ENCODE measurements at regions not wholly inside any gene's neighbourhood (a gene's known extent, or its start where the extent isn't known, plus 50 kb on each side); places are given as distances from the start of the nearest gene placed in this dataset.

GRCh38 chr2:8517850-8518498, 163.9 kb upstream of the ID2 start:
- DNase-seq (ENCODE audit: low read depth in 2 of 2, low spot score in 1 of 2) = no peak

DNA sequence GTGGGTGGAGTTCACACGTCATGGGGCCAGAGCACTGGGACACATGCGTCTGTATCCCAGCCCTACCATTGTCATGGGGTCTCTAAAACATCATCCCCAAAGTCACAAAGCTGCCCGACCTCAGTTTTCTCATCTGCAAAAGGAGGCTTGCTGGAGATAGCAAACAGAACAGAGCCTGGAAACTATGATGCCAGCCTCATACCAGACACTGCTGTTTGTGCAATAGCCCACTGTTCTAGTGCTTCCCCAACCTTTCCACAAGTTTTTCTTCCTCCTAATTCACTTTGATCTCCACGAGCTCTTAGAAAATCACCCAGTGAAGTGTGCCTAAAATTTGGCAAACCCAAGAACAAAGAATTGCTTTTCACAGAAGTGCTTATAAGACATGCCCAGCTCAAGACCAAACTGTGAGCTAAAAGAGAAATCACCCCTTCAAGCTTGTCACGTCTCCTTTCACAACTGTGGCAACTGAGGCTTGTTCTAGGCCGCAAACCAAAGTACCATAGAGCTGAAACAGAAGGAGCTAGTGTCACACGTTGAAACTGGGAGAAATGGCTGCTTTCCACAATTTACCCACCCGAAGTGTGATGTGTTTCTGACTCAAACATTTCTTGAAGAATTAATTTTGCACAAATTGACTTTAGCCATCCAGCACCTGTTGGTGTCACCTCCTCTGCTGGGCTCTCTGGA, 162.7 kb upstream of the ID2 start:
- no peak for DNase-seq (ENCODE audit: low read depth in 2 of 2, low spot score in 1 of 2)

GRCh38 chr2:8520791-8521344, 161.0 kb upstream of the ID2 start:
- DNase-seq (ENCODE audit: low read depth in 2 of 2, low spot score in 1 of 2) = no peak

DNA sequence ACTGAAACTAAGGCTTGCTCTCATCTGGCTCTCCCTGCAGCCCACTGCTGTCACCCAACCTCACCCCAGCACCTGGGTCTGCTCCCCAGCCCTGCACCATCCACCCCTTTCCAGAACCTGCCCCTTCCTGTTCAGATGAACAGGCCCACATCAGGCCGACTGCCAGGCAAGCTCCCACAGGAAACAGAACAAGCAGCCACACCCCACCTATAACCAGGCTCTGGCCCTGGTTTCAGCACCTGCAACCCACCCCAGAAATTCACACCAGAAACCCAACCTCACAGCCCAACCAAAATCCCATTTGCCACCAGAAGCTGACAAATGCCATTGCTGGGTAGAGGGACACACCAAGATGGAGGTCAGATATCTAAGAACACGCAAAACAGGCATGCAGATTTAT, 159.2 kb upstream of the ID2 start:
- DNase-seq (ENCODE audit: low read depth in 2 of 2, low spot score in 1 of 2) = no peak

GRCh38 chr2:8524388-8524787, 157.5 kb upstream of the ID2 start:
- DNase-seq (ENCODE audit: low read depth in 2 of 2, low spot score in 1 of 2) = no peak

- DNase-seq (ENCODE audit: low read depth in 2 of 2, low spot score in 1 of 2) = no peak
Measured at GRCh38 chr2:8524823-8525222, 157.0 kb upstream of the ID2 start.

DNA sequence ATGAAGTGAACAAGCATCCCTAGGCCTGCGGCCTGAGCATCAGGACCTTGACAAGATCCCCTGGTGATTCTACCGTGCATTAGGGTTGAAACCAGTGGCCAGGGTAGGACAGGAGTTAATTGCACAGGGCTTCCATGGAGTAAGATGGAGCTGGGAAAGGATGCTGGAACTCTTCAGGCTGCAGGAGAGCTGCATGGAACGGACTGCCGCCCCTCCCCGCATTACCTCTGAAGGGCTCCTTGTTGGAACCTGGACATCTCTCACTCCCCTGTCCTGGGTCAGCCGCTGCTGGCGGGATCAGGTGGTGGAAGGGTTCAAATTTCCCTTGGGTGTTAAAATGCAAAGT, 156.6 kb upstream of the ID2 start:
- DNase-seq (ENCODE audit: low read depth in 2 of 2, low spot score in 1 of 2) = no peak

- no peak for DNase-seq (ENCODE audit: low read depth in 2 of 2, low spot score in 1 of 2)
Measured at GRCh38 chr2:8525582-8526402, 156.1 kb upstream of the ID2 start.

GRCh38 chr2:8526403-8526696, 155.5 kb upstream of the ID2 start:
- DNase-seq (ENCODE audit: low read depth in 2 of 2, low spot score in 1 of 2) = no peak

- no peak for DNase-seq (ENCODE audit: low read depth in 2 of 2, low spot score in 1 of 2)
Measured at GRCh38 chr2:8527031-8527430, 154.8 kb upstream of the ID2 start.

DNA sequence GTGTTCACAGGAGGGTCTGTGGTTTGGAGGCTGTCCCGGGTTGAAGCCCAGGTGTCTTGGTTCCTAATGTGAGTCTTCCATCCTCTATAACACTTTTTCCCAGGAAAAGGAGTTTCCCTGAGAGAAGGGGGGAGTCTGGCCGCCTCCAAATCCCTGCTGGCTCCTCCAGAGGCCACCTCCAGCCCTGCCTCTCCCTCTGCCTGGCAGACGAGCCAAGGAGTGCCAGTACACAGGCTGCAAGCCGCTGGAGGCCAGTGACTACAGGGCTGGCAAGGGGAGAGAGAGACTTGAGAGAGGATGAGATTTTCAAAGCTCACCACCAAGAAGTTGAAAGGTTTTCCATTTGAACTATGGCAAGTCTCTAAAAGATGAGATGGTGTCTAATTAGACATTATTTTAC, 154.2 kb upstream of the ID2 start:
- DNase-seq (ENCODE audit: low read depth in 2 of 2, low spot score in 1 of 2) = no peak

DNA sequence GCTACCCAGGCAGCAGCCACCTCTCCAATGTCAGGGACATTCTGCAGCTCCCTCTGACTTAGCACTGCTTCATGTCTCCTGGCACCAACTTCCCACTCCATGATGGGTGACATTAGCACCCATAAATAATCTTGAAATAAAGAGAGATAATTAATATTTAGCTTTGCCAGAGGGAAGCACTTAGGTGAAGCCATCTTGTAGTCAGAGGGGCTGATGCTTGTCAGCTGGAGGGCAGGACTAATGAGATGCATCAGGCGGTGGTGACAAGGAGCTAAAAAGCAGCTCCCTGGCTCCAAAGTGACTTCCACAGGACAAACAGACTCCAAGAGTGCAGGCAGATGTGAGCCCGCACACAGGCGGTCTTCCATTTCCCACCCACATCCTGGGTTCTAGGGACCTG, 153.0 kb upstream of the ID2 start:
- no peak for DNase-seq (ENCODE audit: low read depth in 2 of 2, low spot score in 1 of 2)

GRCh38 chr2:8529706-8530277, 152.1 kb upstream of the ID2 start:
- no peak for DNase-seq (ENCODE audit: low read depth in 2 of 2, low spot score in 1 of 2)

DNA sequence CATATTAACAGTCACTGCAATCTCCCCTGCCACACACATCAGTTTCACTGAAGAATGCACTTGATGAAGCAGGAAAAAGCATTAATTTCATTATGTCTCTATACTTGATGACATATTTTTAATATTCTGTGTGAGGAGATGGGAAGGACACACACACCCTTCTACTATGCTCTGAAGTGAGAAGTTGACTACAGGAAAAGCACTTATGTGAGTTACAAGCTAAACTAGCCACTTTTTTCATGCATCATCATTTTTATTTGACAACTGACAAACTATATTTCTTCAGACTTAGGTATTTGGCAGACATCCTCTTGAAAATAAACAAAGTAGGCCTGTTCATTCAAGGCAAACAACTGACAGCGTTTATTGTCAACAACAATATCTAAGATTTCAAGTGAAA, 150.4 kb upstream of the ID2 start:
- no peak for DNase-seq (ENCODE audit: low read depth in 2 of 2, low spot score in 1 of 2)

DNA sequence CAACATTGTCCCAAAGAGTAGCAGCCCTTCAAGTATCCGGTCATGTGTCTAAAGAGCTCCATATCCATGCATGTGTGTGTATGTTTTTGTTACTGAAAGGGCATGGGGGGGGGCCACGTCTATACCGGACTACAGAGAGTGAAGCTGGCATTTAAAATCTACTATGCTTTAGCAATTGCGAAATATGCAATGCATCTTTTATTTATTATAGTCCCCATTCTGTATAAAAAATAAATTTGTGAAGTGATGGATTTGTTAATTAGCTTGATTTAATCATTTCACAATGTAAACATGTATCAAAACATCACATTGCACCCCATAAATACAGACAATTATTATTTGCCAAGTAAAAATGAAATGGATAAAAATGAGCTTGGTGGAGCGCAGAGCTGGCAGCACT, 149.4 kb upstream of the ID2 start:
- no peak for DNase-seq (ENCODE audit: low read depth in 2 of 2, low spot score in 1 of 2)

- no peak for DNase-seq (ENCODE audit: low read depth in 2 of 2, low spot score in 1 of 2)
Measured at GRCh38 chr2:8533923-8534322, 147.9 kb upstream of the ID2 start.

DNA sequence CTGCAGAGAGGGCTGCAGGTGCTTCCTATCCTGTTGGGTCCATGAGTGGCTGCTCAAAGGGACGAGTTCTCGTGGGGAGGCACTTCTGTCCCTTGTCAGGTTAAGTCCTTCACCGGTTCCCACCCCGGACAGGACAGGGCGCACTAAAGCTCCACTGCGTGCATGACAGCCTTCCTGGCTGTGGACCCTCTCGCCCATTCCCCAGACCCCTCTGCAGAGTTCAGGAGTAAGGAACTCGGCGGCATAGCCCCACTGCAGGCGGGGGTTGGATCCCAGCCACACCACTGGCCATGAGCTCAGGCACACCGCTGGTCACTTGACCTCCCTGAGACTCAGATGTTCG, 147.5 kb upstream of the ID2 start:
- no peak for DNase-seq (ENCODE audit: low read depth in 2 of 2, low spot score in 1 of 2)

DNA sequence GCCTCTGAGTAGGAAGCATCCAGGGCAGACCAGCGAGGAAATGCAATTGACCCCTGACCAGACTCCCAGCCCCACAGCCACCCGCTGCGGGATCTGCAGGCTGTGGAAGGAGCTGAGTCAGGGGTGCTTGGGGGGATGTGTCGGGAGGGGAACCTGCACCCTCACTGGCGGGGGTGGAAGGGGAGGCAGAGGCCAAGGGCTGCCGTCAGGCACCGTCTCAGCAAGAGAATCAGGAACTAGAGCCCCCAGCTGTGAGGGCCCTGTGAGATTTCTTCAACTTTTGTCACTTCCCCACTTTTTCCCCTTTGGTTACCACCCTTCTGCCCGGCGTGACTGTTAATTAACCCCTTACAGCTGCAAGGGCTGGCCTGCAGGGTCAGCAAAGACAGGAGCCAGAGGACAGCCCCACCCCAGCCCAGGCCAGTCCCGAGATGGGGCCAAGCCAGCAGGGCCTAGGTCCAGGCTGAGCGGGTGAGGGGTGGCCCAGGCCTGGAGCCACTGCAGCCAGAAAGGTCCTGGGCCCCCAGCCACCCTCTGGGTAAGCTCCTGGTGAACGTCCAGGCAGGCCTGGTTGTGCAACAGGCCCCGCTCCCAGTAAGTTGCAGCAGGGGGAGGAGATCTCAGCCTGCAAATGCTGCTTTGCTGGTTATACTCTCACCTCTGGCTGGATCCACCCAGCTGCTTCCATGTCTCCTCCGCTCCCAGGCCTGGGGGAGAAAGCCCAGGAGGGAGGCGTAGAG, 147.0 kb upstream of the ID2 start:
- no peak for DNase-seq (ENCODE audit: low read depth in 2 of 2, low spot score in 1 of 2)

DNA sequence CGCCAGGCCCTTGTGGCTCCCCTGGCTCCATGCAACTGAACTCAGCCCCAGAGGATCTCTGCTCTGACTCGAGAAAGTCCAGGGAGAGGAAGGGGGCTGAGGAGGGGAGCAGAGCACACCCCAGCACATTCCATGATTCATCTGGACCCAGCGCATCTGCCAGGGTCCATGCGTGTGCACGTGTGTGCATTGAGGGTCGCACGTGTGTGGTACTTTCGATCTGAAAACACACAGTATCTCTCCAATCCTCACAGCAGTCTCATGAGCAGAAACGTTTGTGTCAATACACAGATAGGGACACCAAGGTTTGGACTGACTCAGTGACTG, 146.4 kb upstream of the ID2 start:
- no peak for DNase-seq (ENCODE audit: low read depth in 2 of 2, low spot score in 1 of 2)

- no peak for DNase-seq (ENCODE audit: low read depth in 2 of 2, low spot score in 1 of 2)
Measured at GRCh38 chr2:8535821-8536685, 145.8 kb upstream of the ID2 start.
